ENCODE measurements at regions not wholly inside any gene's neighbourhood (a gene's known extent, or its start where the extent isn't known, plus 50 kb on each side); places are given as distances from the start of the nearest gene placed in this dataset.

- TF ChIP-seq CTCF (conservative IDR thresholded peaks at IDR 0.05; ENCODE audit: low read depth in 2 of 2) (no peak), POLR2AphosphoS5 (IDR thresholded peaks at IDR 0.05; ENCODE audit: low read depth) (no peak), EZH2 (IDR thresholded peaks at IDR 0.05; ENCODE audit: low read depth, unreplicated experiment) (no peak), EZH2phosphoT487 (IDR thresholded peaks at IDR 0.05; ENCODE audit: unreplicated experiment) (no peak), ZNF114 (CRISPR knock-in tag; IDR thresholded peaks at IDR 0.05) (no peak), CREB1 (CRISPR knock-in tag; IDR thresholded peaks at IDR 0.05; ENCODE audit: low read depth) (no peak), ZNF331 (CRISPR knock-in tag; IDR thresholded peaks at IDR 0.05; ENCODE audit: low read depth) (no peak), STAT1 (IDR thresholded peaks at IDR 0.05; ENCODE audit: unreplicated experiment) (no peak), JUNB (IDR thresholded peaks at IDR 0.05; ENCODE audit: unreplicated experiment) (no peak)
- TF ChIP-seq, protein P1, sequence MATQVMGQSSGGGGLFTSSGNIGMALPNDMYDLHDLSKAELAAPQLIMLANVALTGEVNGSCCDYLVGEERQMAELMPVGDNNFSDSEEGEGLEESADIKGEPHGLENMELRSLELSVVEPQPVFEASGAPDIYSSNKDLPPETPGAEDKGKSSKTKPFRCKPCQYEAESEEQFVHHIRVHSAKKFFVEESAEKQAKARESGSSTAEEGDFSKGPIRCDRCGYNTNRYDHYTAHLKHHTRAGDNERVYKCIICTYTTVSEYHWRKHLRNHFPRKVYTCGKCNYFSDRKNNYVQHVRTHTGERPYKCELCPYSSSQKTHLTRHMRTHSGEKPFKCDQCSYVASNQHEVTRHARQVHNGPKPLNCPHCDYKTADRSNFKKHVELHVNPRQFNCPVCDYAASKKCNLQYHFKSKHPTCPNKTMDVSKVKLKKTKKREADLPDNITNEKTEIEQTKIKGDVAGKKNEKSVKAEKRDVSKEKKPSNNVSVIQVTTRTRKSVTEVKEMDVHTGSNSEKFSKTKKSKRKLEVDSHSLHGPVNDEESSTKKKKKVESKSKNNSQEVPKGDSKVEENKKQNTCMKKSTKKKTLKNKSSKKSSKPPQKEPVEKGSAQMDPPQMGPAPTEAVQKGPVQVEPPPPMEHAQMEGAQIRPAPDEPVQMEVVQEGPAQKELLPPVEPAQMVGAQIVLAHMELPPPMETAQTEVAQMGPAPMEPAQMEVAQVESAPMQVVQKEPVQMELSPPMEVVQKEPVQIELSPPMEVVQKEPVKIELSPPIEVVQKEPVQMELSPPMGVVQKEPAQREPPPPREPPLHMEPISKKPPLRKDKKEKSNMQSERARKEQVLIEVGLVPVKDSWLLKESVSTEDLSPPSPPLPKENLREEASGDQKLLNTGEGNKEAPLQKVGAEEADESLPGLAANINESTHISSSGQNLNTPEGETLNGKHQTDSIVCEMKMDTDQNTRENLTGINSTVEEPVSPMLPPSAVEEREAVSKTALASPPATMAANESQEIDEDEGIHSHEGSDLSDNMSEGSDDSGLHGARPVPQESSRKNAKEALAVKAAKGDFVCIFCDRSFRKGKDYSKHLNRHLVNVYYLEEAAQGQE (IDR thresholded peaks at IDR 0.05; ENCODE audit: unreplicated experiment): no peak
Observed at GRCh38 chr2:125638345-125638744, 1017.6 kb upstream of the GYPC start.
